ENCODE measurements at regions not wholly inside any gene's neighbourhood (a gene's known extent, or its start where the extent isn't known, plus 50 kb on each side); places are given as distances from the start of the nearest gene placed in this dataset.

DNA sequence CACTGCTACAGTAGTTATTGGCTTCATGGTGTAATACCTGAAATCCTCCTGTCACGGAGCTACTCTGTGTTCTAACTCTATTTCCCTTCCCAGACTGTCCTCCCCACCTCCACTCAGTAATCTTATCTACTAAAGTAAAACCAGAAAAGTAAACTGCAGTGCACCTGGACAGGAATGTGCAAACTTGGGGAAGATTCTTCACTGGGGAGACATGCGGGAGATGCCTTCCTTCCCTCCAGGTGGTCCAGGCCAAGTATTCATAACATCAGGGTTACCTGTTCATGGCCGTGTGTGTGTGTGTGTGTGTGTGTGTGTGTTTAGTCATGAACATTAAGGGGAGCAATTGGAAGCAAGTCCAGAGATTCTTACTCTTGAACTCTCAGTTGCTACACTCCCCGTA, 84.1 kb downstream of the IFNG start:
- peaks cover 3 to 4% of the 10 kb centered on the region in 2 experiments for H3K4me1 ChIP-seq (ENCODE audit: control insufficient read depth in 1 of 2, extremely low read depth in 1 of 2, insufficient read depth in 2 of 2, low read length in 2 of 2)
- ATAC-seq (replicated peaks in 1 of 4): no peak
- ChIA-PET POLR2A (no interaction called here), CTCF (no interaction called here)
- no peak overlapping the region for H3K4me3 ChIP-seq (ENCODE audit: control insufficient read depth in 1 of 2, extremely low read depth in 1 of 2, low read length in 1 of 2)
- 92% methylated on average over 1 of the region's 4 CpGs for WGBS (ENCODE audit: insufficient coverage)
- H3K4me3 Mint-ChIP-seq: no peak overlapping the region
- H3K9me3 Mint-ChIP-seq: peaks cover 0 to 3% (median 0%) of the 10 kb centered on the region in 3 donors
- H3K36me3 ChIP-seq (ENCODE audit: control insufficient read depth in 2 of 2, extremely low read depth in 1 of 2, insufficient read depth in 1 of 2, low read length in 1 of 2): no peaks in the 10 kb centered on the region
- peaks cover 0 to 12% (median 4%) of the 10 kb centered on the region in 3 donors for H3K4me1 Mint-ChIP-seq
- H3K9me3 ChIP-seq: no peaks in the 10 kb centered on the region
- H3K27me3 Mint-ChIP-seq: no peaks in the 10 kb centered on the region
- no peak overlapping the region for H3K27ac Mint-ChIP-seq
- no peaks in the 10 kb centered on the region for H3K27me3 ChIP-seq (replicated peaks in 1 of 2; ENCODE audit: control insufficient read depth in 2 of 2, extremely low read depth in 1 of 2, insufficient read depth in 2 of 2, low read length in 1 of 2)
- H3K36me3 Mint-ChIP-seq: no peaks in the 10 kb centered on the region
- no peak overlapping the region for H3K27ac ChIP-seq (ENCODE audit: low read length)
- DNase-seq: no peak

GRCh38 chr12:68074306-68075027, 85.1 kb downstream of the IFNG start:
- Histone ChIP-seq H3K9me3 (no peaks in the 10 kb centered on the region), H3K27me3 (replicated peaks in 1 of 2; ENCODE audit: control insufficient read depth in 2 of 2, extremely low read depth in 1 of 2, insufficient read depth in 2 of 2, low read length in 1 of 2) (no peaks in the 10 kb centered on the region), H3K27ac (ENCODE audit: low read length) (no peak overlapping the region), H3K4me3 (ENCODE audit: control insufficient read depth in 1 of 2, extremely low read depth in 1 of 2, low read length in 1 of 2) (no peak overlapping the region), H3K36me3 (ENCODE audit: control insufficient read depth in 2 of 2, extremely low read depth in 1 of 2, insufficient read depth in 1 of 2, low read length in 1 of 2) (no peaks in the 10 kb centered on the region), H3K4me1 (ENCODE audit: control insufficient read depth in 1 of 2, extremely low read depth in 1 of 2, insufficient read depth in 2 of 2, low read length in 2 of 2) (peaks cover 0 to 4% of the 10 kb centered on the region in 2 experiments)
- ATAC-seq (replicated peaks in 1 of 4) (no peak), DNase-seq (no peak)
- WGBS (ENCODE audit: insufficient coverage): no CpG with 5 or more reads among the region's 4 CpGs
- Mint-ChIP-seq H3K27ac (no peak overlapping the region), H3K27me3 (no peaks in the 10 kb centered on the region), H3K36me3 (no peaks in the 10 kb centered on the region), H3K9me3 (peaks cover 0 to 3% (median 2%) of the 10 kb centered on the region in 3 donors), H3K4me3 (no peak overlapping the region), H3K4me1 (peaks cover 0 to 6% (median 4%) of the 10 kb centered on the region in 3 donors)
- ChIA-PET CTCF (no interaction called here), POLR2A (no interaction called here)

- ATAC-seq (replicated peaks in 1 of 4): no peak
- POLR2A ChIA-PET: no interaction called here
These were observed 81.7 kb downstream of the IFNG-AS1 start for GRCh38 chr12:68070957-68071356.

More at GRCh38 chr12:68070957-68071356, 81.7 kb downstream of the IFNG-AS1 start:
- H3K27me3 Mint-ChIP-seq: no peaks in the 10 kb centered on the region
- CTCF ChIA-PET: no interaction called here
- no peak for DNase-seq
- H3K9me3 Mint-ChIP-seq: peaks cover 9 to 13% (median 11%) of the 10 kb centered on the region in 3 donors
- Histone ChIP-seq H3K4me3 (ENCODE audit: control insufficient read depth in 1 of 2, extremely low read depth in 1 of 2, low read length in 1 of 2) (no peak overlapping the region), H3K36me3 (ENCODE audit: control insufficient read depth in 2 of 2, extremely low read depth in 1 of 2, insufficient read depth in 1 of 2, low read length in 1 of 2) (no peaks in the 10 kb centered on the region), H3K9me3 (no peaks in the 10 kb centered on the region), H3K27me3 (replicated peaks in 1 of 2; ENCODE audit: control insufficient read depth in 2 of 2, extremely low read depth in 1 of 2, insufficient read depth in 2 of 2, low read length in 1 of 2) (no peaks in the 10 kb centered on the region), H3K27ac (ENCODE audit: low read length) (no peak overlapping the region), H3K4me1 (ENCODE audit: control insufficient read depth in 1 of 2, extremely low read depth in 1 of 2, insufficient read depth in 2 of 2, low read length in 2 of 2) (no peaks in the 10 kb centered on the region)
- peaks cover 0 to 5% (median 0%) of the 10 kb centered on the region in 3 donors for H3K4me1 Mint-ChIP-seq
- no peak overlapping the region for H3K4me3 Mint-ChIP-seq
- no peak overlapping the region for H3K27ac Mint-ChIP-seq
- WGBS (ENCODE audit: insufficient coverage): no CpG with 5 or more reads among the region's 2 CpGs
- peaks cover 10% of the 10 kb centered on the region for H3K36me3 Mint-ChIP-seq
